SHP77 treated with DMSO at 0.1 percent for 48 hours (cell line): ENCODE measurements at regions not wholly inside any gene's neighbourhood (a gene's known extent, or its start where the extent isn't known, plus 50 kb on each side); places are given as distances from the start of the nearest gene placed in this dataset.
"Not testable (repeated sequence)": the region's sequence is repeated elsewhere in the genome, so short reads cannot be mapped to it uniquely, and the experiment has no call there.

Experiments used
- DNase-seq: peaks from one replicate; lab custom pipeline; 2025; lab: John Stamatoyannopoulos, UW

- DNase-seq = no peak
Measured at GRCh38 chr3:88000853-88001252, 58.0 kb downstream of the CGGBP1 start.

DNA sequence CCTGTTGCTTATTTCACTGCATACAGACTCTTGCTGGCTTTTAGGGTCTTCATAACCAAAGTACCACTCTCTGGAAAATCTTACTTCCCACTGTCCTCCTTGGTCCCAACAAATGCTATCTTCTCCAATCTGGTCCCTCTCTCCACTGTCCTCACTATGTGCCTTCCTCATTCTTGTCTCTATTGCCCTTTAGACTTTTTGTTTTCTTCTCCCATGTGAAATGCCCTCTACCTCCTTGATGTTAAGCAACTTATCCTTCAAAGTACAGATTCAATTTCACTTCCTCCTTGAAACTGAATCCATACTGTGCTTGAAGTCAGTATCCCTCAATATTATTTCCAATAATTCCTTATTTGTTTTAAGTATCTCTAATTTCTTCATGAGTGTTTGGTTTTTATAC lies 60.8 kb downstream of the CGGBP1 start:
- no peak for DNase-seq

DNA sequence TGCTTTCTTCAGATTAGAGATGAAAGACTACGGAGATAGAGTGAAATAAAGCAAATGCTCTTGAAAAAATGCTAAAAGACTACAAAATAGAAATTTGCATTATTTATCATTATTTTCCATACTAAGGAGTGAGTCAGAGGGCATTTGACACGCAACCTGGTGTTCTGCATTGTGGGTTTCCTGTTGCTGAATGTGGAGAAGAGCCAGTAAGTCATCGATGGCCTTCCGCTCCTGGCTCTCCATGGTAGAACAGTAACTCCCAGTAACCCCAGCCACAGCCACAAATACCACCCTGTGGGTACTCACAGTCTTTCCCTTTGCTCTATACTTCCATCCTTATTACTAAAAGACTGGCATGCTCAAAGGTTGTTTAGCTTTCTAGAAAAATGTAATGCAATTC lies 61.5 kb downstream of the CGGBP1 start:
- no peak for DNase-seq

GRCh38 chr3:87996882-87997281 lies 61.9 kb downstream of the CGGBP1 start:
- no peak for DNase-seq

DNA sequence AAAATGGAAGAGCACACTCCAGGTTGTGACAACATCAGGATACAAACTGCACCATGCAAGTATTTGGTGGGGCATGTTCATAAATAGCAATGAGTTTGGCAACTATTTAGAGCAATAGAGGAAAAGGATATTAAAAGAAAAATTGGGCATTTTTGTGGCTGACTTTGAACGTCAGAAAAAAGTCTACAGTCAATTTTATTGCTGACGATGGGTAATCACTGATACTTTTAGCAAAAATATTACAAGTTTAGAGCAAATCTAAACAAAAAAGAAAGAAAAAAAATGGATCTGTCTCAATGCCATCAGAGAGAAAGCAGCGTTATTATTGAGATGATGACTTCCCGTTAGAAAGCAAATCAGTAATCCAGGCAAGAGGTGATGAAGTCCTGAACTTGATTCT lies 65.2 kb downstream of the CGGBP1 start:
- no peak for DNase-seq

DNA sequence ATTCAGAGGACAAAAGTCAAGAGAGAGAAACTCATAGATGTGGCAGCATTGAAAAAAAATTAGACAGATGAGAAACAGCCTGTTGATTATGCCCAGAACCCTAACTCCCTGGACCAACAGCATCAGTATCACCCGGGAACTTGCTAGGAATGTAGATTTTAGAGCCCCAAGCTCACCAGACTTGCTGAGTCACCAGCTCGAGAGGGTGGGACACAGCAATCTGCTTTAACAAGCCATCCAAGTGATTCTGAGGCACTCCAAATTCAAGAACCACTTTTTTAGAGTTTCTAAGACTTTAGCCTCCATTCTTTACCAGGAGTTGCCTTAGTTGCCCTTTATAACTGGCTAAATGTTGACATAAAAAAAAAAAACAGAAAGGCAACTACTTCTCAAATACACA lies 70.9 kb downstream of the CGGBP1 start:
- DNase-seq = no peak

DNA sequence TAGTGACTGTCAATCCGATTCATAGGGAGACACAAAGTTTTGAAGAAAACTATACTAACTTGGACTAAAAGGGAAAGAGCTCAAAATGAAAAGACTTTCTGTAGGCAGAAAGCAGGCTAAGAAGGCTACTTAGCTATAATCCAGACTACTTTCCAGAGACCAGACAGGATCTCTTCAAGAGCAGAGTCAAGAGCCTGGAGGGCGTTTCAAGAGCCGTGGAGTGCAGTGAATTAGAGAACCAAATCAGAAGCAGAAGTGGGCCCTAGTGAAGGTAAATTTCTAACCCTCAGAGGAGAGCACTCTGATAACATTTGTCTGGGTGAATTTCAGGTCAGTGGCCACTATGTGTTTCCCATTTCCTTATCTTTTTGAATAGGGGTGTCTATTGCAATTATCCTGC lies 76.4 kb downstream of the CGGBP1 start:
- DNase-seq = no peak

DNA sequence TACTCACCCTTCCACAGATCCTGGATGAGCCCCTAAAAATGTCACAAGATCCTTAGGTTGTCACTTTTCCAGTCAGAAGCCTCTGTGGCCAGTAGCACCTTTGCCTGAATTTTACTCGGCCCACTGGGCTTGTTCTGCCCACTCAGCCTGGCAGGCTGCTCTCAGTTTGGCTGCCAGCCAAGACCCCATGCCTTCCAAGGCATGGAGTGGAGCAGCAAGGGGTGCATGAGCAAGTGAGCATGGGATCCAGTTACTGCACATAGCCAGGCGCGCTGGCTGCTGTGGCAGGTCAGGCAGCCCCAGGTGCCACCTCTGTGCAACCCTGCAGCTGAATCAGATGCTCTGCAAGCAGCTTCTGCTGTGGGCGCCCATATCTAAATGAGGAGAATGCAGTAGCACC lies 79.3 kb downstream of the CGGBP1 start:
- DNase-seq = no peak

GRCh38 chr3:87977765-87978164 lies 81.0 kb downstream of the CGGBP1 start:
- no peak for DNase-seq

- DNase-seq = no peak
Measured at GRCh38 chr3:87975716-87976115, 83.1 kb downstream of the CGGBP1 start.

- DNase-seq = no peak
Measured at GRCh38 chr3:87973906-87974305, 84.9 kb downstream of the CGGBP1 start.

GRCh38 chr3:87969620-87970019 lies 89.2 kb downstream of the CGGBP1 start:
- no peak for DNase-seq

- no peak for DNase-seq
Measured at GRCh38 chr3:87968668-87969067, 90.1 kb downstream of the CGGBP1 start.

DNA sequence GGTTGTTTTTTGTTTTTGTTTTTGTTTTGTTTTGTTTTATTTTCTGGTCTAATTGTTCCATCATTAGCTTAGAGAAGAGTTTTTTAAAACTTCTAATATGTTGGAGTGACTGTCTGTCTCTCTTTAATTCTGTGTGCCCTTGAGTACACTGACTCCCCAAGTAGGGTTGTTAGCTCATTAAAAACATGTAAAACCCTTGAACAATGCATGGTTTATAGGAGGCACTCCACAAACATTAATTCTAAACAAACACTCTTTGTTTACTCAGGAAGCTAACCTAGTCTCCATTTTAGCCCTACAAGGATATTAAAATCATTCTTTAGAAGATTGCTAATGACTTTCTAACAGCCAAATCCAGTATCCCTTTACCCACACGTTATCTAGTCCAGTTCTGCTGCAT lies 100.5 kb downstream of the CGGBP1 start:
- no peak for DNase-seq

DNA sequence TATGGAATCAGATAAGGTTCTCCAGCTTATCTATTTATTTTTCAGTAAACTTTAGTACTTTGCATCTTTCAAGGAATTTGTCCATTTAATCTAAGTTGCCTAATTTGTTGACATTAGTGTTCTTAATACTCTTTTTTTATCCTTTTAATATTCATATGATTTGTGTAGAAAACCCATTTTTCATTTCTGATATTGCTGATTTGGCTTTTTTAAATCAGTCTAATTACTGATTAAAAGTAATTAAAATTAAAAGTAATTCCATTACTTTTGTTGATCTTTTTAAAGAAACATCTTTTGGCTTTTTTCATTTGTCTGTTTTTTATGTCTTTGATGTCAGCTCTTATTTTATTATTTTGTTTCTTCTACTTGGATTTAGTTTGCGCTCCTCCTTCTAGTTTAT lies 101.2 kb downstream of the CGGBP1 start:
- no peak for DNase-seq

DNA sequence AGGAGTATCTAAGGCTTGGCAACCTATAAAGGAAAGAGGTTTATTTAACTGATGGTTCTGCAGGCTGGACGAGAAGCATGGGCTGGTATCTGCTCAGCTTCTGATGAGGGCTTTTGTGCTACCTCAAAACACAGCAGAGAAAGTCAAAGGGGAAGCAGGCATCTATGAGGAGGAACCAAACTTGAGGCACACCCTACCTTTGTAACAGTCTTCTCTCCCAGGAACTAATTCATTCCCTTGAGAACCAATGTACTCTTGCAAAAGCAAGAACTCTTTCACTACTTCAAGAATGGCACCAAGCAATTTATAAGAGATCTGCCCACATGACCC lies 109.0 kb downstream of the CGGBP1 start:
- no peak for DNase-seq

DNA sequence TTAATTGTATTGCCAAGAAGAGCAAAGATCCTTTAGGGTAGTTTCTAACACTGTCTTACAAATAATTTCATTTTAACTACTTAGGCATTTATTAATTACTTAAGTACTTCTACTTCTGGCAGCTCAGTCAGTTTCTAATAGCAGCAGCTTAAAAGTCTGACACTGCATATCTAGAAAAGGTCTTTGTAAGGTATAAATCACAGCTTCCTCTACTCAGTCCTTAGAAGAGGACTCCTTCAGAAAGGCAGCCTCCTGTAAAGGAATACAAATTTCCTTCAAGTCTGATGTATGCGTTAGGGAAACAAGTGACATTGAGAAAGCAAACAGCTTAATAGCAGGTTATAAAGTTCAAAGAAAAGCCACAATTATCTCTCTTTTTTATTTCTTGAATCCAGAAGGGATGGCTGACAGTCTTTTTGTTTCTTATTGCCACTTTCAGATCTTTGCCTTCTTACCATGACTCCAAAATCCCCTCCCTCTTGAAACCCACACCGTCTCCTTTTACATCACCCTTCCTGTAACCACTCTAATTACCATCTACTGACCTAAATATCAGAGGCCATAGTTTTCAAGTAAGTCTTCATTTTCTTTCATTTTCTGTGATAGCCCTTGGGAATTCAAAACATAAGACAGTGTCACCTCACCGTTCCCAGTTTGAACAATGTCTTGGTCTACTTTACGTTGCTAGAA lies 109.5 kb downstream of the CGGBP1 start:
- no peak for DNase-seq

- not testable (repeated sequence) for DNase-seq
Measured at GRCh38 chr3:87946007-87946406, 112.8 kb downstream of the CGGBP1 start.

GRCh38 chr3:87942256-87942655 lies 116.5 kb downstream of the CGGBP1 start:
- DNase-seq = not testable (repeated sequence)

- no peak for DNase-seq
Measured at GRCh38 chr3:87924485-87924884, 134.3 kb downstream of the CGGBP1 start.

DNA sequence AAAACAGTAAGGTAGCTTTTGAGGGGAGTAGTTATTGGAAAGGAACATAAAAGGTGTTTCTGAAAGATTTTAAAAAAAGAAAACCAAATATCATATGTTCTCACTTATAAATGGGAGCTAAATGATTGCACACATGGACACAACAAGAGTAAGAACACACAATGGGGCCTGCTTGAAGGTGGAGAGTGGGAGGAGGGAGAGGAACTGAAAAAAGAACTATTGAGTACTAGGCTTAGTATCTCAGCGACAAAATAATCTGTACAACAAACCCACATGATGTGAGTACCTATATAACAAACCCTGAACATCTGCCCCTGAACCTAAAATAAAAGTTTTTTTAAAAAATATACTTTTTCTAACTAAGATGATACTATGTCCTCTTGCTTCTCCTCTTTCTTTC lies 138.3 kb downstream of the CGGBP1 start:
- DNase-seq = no peak

DNA sequence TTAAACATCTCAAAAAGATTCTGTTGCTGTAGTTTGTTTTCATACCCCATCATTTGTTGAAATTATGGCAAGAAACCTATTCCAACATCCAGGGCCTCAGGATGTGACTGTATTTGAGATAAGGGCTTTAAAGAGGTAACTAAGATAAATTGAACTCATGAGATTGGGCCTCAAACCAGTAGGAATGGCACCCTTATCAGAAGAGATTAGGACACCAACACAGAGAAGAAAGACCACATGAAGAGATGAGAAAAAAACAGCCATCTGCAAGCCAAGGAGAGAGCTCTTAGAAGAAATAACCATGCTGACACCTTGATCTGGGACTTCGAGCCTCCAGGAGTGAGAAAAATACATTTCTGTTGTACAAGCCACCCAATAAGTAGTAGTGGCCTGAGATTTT lies 157.7 kb downstream of the CGGBP1 start:
- DNase-seq = no peak

DNA sequence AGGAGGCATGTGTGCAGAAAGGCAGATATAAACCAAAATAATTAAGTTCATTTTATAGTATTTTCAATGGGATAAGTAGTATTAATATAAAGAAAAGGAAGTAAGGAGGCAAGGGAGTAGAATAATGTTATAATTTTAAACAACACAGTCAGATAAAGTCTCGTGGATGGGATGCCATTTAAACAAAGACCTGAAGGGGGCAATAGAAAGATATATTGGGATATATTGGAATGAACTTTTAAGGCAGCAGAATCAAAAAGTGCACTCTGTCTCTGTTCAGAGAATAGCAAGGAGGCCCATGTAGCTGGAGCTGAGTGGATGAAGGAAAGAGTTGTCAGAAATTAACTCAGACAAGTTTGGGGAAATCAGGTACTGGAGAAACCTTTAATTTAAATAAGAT lies 158.7 kb downstream of the CGGBP1 start:
- DNase-seq = no peak

DNA sequence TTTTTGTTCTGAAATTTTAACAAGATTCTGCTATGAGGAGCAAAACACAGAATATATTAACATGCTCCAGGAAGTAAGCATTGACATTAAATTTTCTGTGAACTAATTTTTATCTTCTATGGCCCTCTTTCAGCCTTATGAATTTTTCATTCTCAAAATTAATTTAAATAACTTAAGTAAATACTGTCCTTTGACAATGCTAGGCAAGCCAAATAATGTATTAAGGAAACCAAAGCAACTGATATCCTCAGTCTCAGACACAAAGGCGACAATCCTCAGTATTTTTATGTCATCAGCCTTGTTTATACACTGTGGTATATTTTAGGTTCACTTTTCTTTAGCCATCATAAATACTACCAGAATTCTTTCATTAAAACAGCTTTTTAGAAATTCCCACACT lies 159.8 kb downstream of the CGGBP1 start:
- no peak for DNase-seq

GRCh38 chr3:87895983-87896382 lies 162.8 kb downstream of the CGGBP1 start:
- DNase-seq = no peak
